ENCODE measurements at regions not wholly inside any gene's neighbourhood (a gene's known extent, or its start where the extent isn't known, plus 50 kb on each side); places are given as distances from the start of the nearest gene placed in this dataset.

DNA sequence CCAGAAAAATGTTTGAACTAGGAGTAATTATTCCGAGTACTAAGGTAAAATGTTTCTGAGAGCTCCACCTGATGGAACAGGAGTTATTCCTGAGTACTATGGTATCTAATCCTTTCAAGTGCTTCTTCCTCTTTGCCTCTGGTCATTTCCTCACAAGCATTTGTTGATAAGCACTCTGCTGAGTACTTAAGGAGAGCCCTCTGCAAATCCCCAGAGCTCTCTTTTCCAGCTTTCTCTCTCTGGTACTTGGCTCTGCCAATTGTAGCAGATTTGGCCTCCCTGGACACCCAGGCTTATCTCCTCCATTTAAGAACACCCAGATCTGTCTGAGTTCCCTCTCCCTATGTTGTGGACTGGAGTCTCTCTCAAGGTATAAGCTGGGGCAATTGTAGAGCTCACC, 457.0 kb downstream of the MN1 start:
- H3K36me3 ChIP-seq = no peaks in the 10 kb centered on the region
- H3K4me1 ChIP-seq = no peaks in the 10 kb centered on the region
- TF ChIP-seq CTCF (IDR thresholded peaks at IDR 0.05) (no peak), POLR2A (IDR thresholded peaks at IDR 0.05) (no peak)
- H3K27ac ChIP-seq = no peak overlapping the region
- DNase-seq = no peak
- H3K27me3 ChIP-seq = no peaks in the 10 kb centered on the region
- no peaks in the 10 kb centered on the region for H3K9me3 ChIP-seq
- no peak overlapping the region for H3K4me3 ChIP-seq

- Histone ChIP-seq H3K4me1 (no peaks in the 10 kb centered on the region), H3K36me3 (no peaks in the 10 kb centered on the region), H3K9me3 (no peaks in the 10 kb centered on the region), H3K27ac (no peak overlapping the region), H3K4me3 (no peak overlapping the region), H3K27me3 (no peaks in the 10 kb centered on the region)
- DNase-seq = no peak
- no peak for TF ChIP-seq POLR2A (IDR thresholded peaks at IDR 0.05)
Measured at GRCh38 chr22:27345691-27346090, 455.9 kb downstream of the MN1 start.

- Histone ChIP-seq H3K4me1 (no peaks in the 10 kb centered on the region), H3K27ac (no peak overlapping the region), H3K9me3 (no peaks in the 10 kb centered on the region), H3K36me3 (no peaks in the 10 kb centered on the region), H3K4me3 (no peak overlapping the region), H3K27me3 (no peaks in the 10 kb centered on the region)
- TF ChIP-seq CTCF (IDR thresholded peaks at IDR 0.05) (no peak), POLR2A (IDR thresholded peaks at IDR 0.05) (no peak)
- DNase-seq = no peak
Measured at GRCh38 chr22:27347951-27348350, 453.6 kb downstream of the MN1 start.

GRCh38 chr22:27348634-27349033, 452.9 kb downstream of the MN1 start:
- Histone ChIP-seq H3K4me1 (no peaks in the 10 kb centered on the region), H3K27ac (no peak overlapping the region), H3K27me3 (no peaks in the 10 kb centered on the region), H3K36me3 (no peaks in the 10 kb centered on the region), H3K9me3 (no peaks in the 10 kb centered on the region), H3K4me3 (no peak overlapping the region)
- no peak for DNase-seq
- TF ChIP-seq CTCF (IDR thresholded peaks at IDR 0.05) = no peak
- TF ChIP-seq POLR2A (IDR thresholded peaks at IDR 0.05) = no peak

GRCh38 chr22:27349456-27349855, 452.1 kb downstream of the MN1 start:
- H3K27ac ChIP-seq = no peak overlapping the region
- no peaks in the 10 kb centered on the region for H3K9me3 ChIP-seq
- H3K36me3 ChIP-seq = no peaks in the 10 kb centered on the region
- H3K4me3 ChIP-seq = no peak overlapping the region
- TF ChIP-seq POLR2A (IDR thresholded peaks at IDR 0.05) (no peak), CTCF (IDR thresholded peaks at IDR 0.05) (no peak)
- H3K4me1 ChIP-seq = no peaks in the 10 kb centered on the region
- H3K27me3 ChIP-seq = no peaks in the 10 kb centered on the region
- no peak for DNase-seq

DNA sequence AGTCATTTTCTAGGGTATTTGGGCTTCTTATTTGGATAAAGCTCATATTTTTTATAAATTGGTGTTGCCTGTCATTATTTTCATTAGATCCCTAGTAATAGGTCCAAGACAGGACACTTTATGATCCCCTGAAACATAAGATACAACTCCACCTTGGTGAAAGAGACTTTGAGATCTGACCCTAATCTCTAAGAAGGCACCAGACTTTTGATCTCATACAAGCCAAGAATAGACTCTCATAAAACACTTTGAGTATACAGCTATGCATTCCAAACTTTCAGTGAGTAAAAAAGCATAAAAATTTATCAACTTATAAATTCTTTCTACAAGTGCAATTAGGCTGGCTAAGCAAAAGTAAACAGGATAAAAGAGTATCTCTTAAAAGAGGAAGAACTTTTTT, 451.2 kb downstream of the MN1 start:
- no peak for DNase-seq
- Histone ChIP-seq H3K27me3 (no peaks in the 10 kb centered on the region), H3K36me3 (no peaks in the 10 kb centered on the region), H3K4me3 (no peak overlapping the region), H3K9me3 (no peaks in the 10 kb centered on the region), H3K4me1 (no peaks in the 10 kb centered on the region), H3K27ac (no peak overlapping the region)
- no peak for TF ChIP-seq POLR2A (IDR thresholded peaks at IDR 0.05)
- TF ChIP-seq CTCF (IDR thresholded peaks at IDR 0.05) = no peak

Data from Peyer's patch (tissue), 4 donors.